ENCODE measurements at regions not wholly inside any gene's neighbourhood (a gene's known extent, or its start where the extent isn't known, plus 50 kb on each side); places are given as distances from the start of the nearest gene placed in this dataset.

DNA sequence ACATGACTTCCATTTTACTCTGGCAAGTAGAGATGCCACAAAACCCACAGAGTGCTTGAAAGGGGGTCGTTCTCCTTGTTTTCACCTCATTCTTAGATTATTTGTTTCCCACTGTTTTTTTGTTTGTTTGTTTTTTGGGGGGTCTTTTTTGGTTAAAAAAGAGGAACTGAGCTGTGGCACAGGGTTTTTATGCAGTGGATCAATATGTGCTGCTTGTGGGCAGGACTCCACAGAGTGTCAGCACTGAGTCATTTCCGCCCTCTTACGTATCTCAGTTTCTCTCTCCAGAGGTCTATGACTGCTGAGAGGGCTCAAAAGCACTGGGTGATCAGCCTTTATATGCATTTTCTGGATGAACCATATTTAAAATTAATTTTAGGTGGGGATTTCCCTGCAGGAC lies 268.1 kb upstream of the GRID2 start:
- Histone ChIP-seq H3K9me2 (no peaks in the 10 kb centered on the region), H3K27me3 (ENCODE audit: insufficient read depth) (no peaks in the 10 kb centered on the region), H3K4me3 (ENCODE audit: low read depth in 2 of 2, low read length in 1 of 2) (no peak overlapping the region), H3K9ac (no peak overlapping the region), H4K20me1 (ENCODE audit: insufficient read depth) (no peaks in the 10 kb centered on the region), H2AFZ (ENCODE audit: low read depth) (no peak overlapping the region), H3K79me2 (ENCODE audit: insufficient read depth) (no peaks in the 10 kb centered on the region), H3K36me3 (replicated peaks in 1 of 2; ENCODE audit: control insufficient read depth in 1 of 2, insufficient read depth in 2 of 2, low read length in 1 of 2) (no peaks in the 10 kb centered on the region), H3F3A (replicated peaks; ENCODE audit: insufficient read depth) (no peaks in the 10 kb centered on the region), H3K4me2 (no peak overlapping the region), H3K27ac (ENCODE audit: low read depth in 2 of 2, low read length in 1 of 2) (no peak overlapping the region), H3K4me1 (ENCODE audit: control insufficient read depth in 1 of 2, insufficient read depth in 2 of 2, low read depth in 1 of 2, low read length in 1 of 2) (no peaks in the 10 kb centered on the region), H3K9me3 (no peaks in the 10 kb centered on the region)
- ChIA-PET POLR2A (no interaction called here), CTCF (interaction anchor here (1.7 kb wide), 1 partner anchor 1617 kb away, joined by 4 read pairs; no protein-coding TSS in a partner anchor)
- WGBS (ENCODE audit: low lambda C conversion rate): 67% methylated on average over 3 of the region's 3 CpGs
- no peak for DNase-seq
- TF ChIP-seq YY1 (IDR thresholded peaks at IDR 0.05; ENCODE audit: low read depth) (no peak), EZH2phosphoT487 (IDR thresholded peaks at IDR 0.05; ENCODE audit: borderline replicate concordance, low read depth) (no peak), FOXJ3 (CRISPR knock-in tag; IDR thresholded peaks at IDR 0.05) (no peak), TEAD4 (IDR thresholded peaks at IDR 0.05; ENCODE audit: borderline replicate concordance, insufficient read depth) (no peak)
- TF ChIP-seq, protein P1, sequence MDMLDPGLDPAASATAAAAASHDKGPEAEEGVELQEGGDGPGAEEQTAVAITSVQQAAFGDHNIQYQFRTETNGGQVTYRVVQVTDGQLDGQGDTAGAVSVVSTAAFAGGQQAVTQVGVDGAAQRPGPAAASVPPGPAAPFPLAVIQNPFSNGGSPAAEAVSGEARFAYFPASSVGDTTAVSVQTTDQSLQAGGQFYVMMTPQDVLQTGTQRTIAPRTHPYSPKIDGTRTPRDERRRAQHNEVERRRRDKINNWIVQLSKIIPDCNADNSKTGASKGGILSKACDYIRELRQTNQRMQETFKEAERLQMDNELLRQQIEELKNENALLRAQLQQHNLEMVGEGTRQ (IDR thresholded peaks at IDR 0.05; ENCODE audit: borderline replicate concordance, low read depth, low read length): no peak

DNA sequence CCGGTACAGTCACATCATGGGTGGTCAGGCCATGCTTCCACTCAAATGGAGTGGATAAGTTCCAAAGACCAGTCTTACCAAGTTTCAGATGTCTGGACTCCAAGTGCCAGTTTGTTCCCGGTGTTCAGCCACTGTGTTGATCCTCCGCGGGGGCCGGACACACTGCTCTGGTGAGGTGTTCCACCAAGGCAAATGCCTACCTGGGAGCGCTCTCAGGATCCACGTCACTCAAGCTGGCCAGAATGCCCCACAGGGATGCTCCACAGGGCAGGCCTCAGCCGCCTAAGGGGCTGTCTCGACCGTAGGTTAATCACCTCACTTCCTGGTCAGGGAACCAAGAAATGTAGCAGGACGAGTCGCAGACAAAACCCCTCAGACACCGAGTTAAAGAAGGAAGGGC lies 258.0 kb upstream of the GRID2 start:
- Histone ChIP-seq H3K36me3 (replicated peaks in 1 of 2; ENCODE audit: control insufficient read depth in 1 of 2, insufficient read depth in 2 of 2, low read length in 1 of 2) (no peaks in the 10 kb centered on the region), H3K27ac (ENCODE audit: low read depth in 2 of 2, low read length in 1 of 2) (no peak overlapping the region), H3K9me3 (no peaks in the 10 kb centered on the region), H3K9ac (no peak overlapping the region), H3F3A (replicated peaks; ENCODE audit: insufficient read depth) (no peaks in the 10 kb centered on the region), H3K4me1 (ENCODE audit: control insufficient read depth in 1 of 2, insufficient read depth in 2 of 2, low read depth in 1 of 2, low read length in 1 of 2) (no peaks in the 10 kb centered on the region), H3K27me3 (ENCODE audit: insufficient read depth) (no peaks in the 10 kb centered on the region), H3K79me2 (ENCODE audit: insufficient read depth) (no peaks in the 10 kb centered on the region), H3K9me2 (no peaks in the 10 kb centered on the region), H2AFZ (ENCODE audit: low read depth) (no peak overlapping the region), H4K20me1 (ENCODE audit: insufficient read depth) (no peaks in the 10 kb centered on the region), H3K4me2 (no peak overlapping the region), H3K4me3 (ENCODE audit: low read depth in 2 of 2, low read length in 1 of 2) (no peak overlapping the region)
- TF ChIP-seq TEAD4 (IDR thresholded peaks at IDR 0.05; ENCODE audit: borderline replicate concordance, insufficient read depth) (no peak), RCOR1 (IDR thresholded peaks at IDR 0.05; ENCODE audit: low read length) (no peak), CHD2 (IDR thresholded peaks at IDR 0.05; ENCODE audit: low read length, partially characterized antibody) (no peak)
- ChIA-PET POLR2A (no interaction called here), CTCF (no interaction called here)
- 80% methylated on average over 8 of the region's 13 CpGs for WGBS (ENCODE audit: low lambda C conversion rate)
- DNase-seq: no peak

DNA sequence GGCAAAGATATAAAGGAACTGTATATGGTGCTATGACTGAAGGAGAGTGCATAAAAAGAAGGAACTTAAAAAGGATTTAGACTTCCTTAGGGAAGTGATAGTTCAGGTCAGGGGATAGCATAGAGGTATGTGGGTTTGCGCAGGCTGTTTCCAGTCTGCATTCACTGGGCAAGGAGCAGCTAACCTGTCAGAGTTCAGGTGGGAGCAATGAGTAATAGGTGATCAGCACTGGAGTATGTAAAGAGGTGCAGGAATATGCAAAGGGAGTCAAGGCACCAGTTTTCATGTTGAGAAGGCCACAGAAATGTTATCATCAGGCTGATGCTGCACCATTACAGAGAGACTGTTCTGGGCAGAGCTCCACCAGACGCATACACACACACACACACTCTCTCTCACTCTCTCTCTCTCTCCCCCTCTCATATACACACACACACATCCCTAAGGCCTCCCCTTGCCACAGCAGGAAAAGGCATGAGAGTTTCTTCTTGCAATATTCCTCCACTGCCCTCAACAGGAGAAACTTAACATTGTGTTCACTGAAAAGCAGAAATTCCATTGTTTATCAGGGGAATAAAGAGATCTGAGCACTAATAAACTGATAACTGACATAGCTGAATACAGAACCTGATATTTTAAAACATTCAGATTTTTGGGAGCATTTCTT lies 256.4 kb upstream of the GRID2 start:
- Histone ChIP-seq H3K79me2 (ENCODE audit: insufficient read depth) (no peaks in the 10 kb centered on the region), H3K9me2 (no peaks in the 10 kb centered on the region), H3K4me3 (ENCODE audit: low read depth in 2 of 2, low read length in 1 of 2) (no peak overlapping the region), H3K27ac (ENCODE audit: low read depth in 2 of 2, low read length in 1 of 2) (no peak overlapping the region), H3F3A (replicated peaks; ENCODE audit: insufficient read depth) (no peaks in the 10 kb centered on the region), H4K20me1 (ENCODE audit: insufficient read depth) (no peaks in the 10 kb centered on the region), H3K27me3 (ENCODE audit: insufficient read depth) (no peaks in the 10 kb centered on the region), H2AFZ (ENCODE audit: low read depth) (no peak overlapping the region), H3K4me2 (no peak overlapping the region), H3K4me1 (ENCODE audit: control insufficient read depth in 1 of 2, insufficient read depth in 2 of 2, low read depth in 1 of 2, low read length in 1 of 2) (no peaks in the 10 kb centered on the region), H3K9ac (no peak overlapping the region), H3K36me3 (replicated peaks in 1 of 2; ENCODE audit: control insufficient read depth in 1 of 2, insufficient read depth in 2 of 2, low read length in 1 of 2) (no peaks in the 10 kb centered on the region), H3K9me3 (no peaks in the 10 kb centered on the region)
- ChIA-PET CTCF (interaction anchor here (0.5 to 0.7 kb wide), 3 partner anchors 312 to 1502 kb away, joined by 3 read pairs; no protein-coding TSS in a partner anchor), POLR2A (no interaction called here)
- TF ChIP-seq MXI1 (IDR thresholded peaks at IDR 0.05; ENCODE audit: low read depth, low read length) (no peak), TAF1 (IDR thresholded peaks at IDR 0.05; ENCODE audit: borderline replicate concordance, low read depth, low read length) (no peak), SMC3 (IDR thresholded peaks at IDR 0.05; ENCODE audit: low read depth, low read length) (0 out of 2 replicates have a peak, but pooled peaks have one; percentile 21), NRF1 (IDR thresholded peaks at IDR 0.05; ENCODE audit: low read depth, low read length) (no peak), FOSL2 (IDR thresholded peaks at IDR 0.05; ENCODE audit: borderline replicate concordance, low read depth) (no peak), ELF1 (IDR thresholded peaks at IDR 0.05) (no peak), RAD21 (IDR thresholded peaks at IDR 0.05; ENCODE audit: low read length) (peak; percentile 60)
- TF ChIP-seq, protein P2, sequence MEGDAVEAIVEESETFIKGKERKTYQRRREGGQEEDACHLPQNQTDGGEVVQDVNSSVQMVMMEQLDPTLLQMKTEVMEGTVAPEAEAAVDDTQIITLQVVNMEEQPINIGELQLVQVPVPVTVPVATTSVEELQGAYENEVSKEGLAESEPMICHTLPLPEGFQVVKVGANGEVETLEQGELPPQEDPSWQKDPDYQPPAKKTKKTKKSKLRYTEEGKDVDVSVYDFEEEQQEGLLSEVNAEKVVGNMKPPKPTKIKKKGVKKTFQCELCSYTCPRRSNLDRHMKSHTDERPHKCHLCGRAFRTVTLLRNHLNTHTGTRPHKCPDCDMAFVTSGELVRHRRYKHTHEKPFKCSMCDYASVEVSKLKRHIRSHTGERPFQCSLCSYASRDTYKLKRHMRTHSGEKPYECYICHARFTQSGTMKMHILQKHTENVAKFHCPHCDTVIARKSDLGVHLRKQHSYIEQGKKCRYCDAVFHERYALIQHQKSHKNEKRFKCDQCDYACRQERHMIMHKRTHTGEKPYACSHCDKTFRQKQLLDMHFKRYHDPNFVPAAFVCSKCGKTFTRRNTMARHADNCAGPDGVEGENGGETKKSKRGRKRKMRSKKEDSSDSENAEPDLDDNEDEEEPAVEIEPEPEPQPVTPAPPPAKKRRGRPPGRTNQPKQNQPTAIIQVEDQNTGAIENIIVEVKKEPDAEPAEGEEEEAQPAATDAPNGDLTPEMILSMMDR (IDR thresholded peaks at IDR 0.05): peak; percentile 39
- TF ChIP-seq, protein P3, sequence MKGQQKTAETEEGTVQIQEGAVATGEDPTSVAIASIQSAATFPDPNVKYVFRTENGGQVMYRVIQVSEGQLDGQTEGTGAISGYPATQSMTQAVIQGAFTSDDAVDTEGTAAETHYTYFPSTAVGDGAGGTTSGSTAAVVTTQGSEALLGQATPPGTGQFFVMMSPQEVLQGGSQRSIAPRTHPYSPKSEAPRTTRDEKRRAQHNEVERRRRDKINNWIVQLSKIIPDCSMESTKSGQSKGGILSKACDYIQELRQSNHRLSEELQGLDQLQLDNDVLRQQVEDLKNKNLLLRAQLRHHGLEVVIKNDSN (IDR thresholded peaks at IDR 0.05; ENCODE audit: borderline replicate concordance, low read depth): no peak
- peak; percentile 2 for DNase-seq
- 47% methylated on average over 2 of the region's 2 CpGs for WGBS (ENCODE audit: low lambda C conversion rate)

Data from SK-N-SH (cell line).